Stomach (tissue), 8 donors: ENCODE measurements at regions not wholly inside any gene's neighbourhood (a gene's known extent, or its start where the extent isn't known, plus 50 kb on each side); places are given as distances from the start of the nearest gene placed in this dataset.
"Not testable (repeated sequence)": the region's sequence is repeated elsewhere in the genome, so short reads cannot be mapped to it uniquely, and the experiment has no call there.

Experiments
- DNase-seq, 2 donors: peaks; one replicate each; pipeline versions ENCODE4 v3.0.0 to v3.0.0-alpha.2; 2013 to 2019
- H3K27ac ChIP-seq, 5 donors: fragments of 200-600 bp in 4 of 5; sonication (generic) in 4 of 5; one replicate each; pipeline ENCODE4 v1.5.1; 2013 to 2019; ENCODE audit warnings: mild to moderate bottlenecking in 1 of 5, moderate library complexity in 1 of 5
- H3K27me3 ChIP-seq, 3 donors: fragments of 200-600 bp; sonication (generic); one replicate each; pipeline ENCODE4 v1.5.1; 2017 to 2019; ENCODE audit warnings: mixed run types in 1 of 3
- H3K36me3 ChIP-seq, 4 donors: fragments of 200-600 bp; sonication (generic); 1 replicate in 3 of 4; 2 replicates in 1 of 4; pipeline ENCODE4 v1.5.1; 2016 to 2019
- H3K4me1 ChIP-seq, 4 donors: fragments of 200-600 bp; sonication (generic); one replicate each; pipeline ENCODE4 v1.5.1; 2016 to 2019
- H3K4me3 ChIP-seq, 4 donors: fragments of 200-600 bp; sonication (generic) in 3 of 4; one replicate each; pipeline ENCODE4 v1.5.1; 2016 to 2019; ENCODE audit warnings: mild to moderate bottlenecking in 1 of 4
- H3K9me3 ChIP-seq, 4 donors: fragments of 200-600 bp; sonication (generic); one replicate each; pipeline ENCODE4 v1.5.1; 2016 to 2019
- CTCF ChIP-seq, 7 experiments: fragments of 450-650 bp in 4 of 7; fragments of 200-600 bp in 3 of 7; sonication (generic) in 3 of 7; IDR thresholded peaks; one replicate each; pipeline ENCODE4 v1.5.1; 2016 to 2019; ENCODE audit warnings: antibody characterized with exemption in 7 of 7, control low read depth in 2 of 7, mild to moderate bottlenecking in 1 of 7
- EP300 ChIP-seq: sonication (generic); formaldehyde crosslinking; IDR thresholded peaks from one replicate; pipeline ENCODE4 v1.6.1; 2017; ENCODE audit warnings: antibody characterized with exemption
- POLR2A ChIP-seq, 4 donors: fragments of 450-650 bp; IDR thresholded peaks; one replicate each; pipeline ENCODE4 v1.6.1; 2016; ENCODE audit warnings: antibody characterized with exemption in 4 of 4, control low read depth in 2 of 4, mild to moderate bottlenecking in 1 of 4, moderate library complexity in 1 of 4
- POLR2AphosphoS5 ChIP-seq, 3 donors: sonication (generic); formaldehyde crosslinking; IDR thresholded peaks; one replicate each; pipeline ENCODE4 v1.6.1; 2016; ENCODE audit warnings: antibody characterized with exemption in 3 of 3
- WGBS, 5 donors: extraction: QIAGEN DNeasy Blood & Tissue Kit in 3 of 5; methylation state at CpG; one replicate each; pipeline versions ENCODE4 v1.1.5 to v1.1.7; 2013 to 2018; 5-methylcytosine and 5-hydroxymethylcytosine counted together
- intact Hi-C: fragments of 100-400 bp; cut with DNase I; formaldehyde crosslinking; loops from one replicate; pipeline ENCODE4 v1.15.1; 2023; ENCODE audit warnings: low total_unique reads
- donor health status: healthy with polysubstance abuse.
- donor health status: Bipolar disorder and iron deficiency.
- donor health status: healthy.

- peak overlapping the region in 1 of 4 donors; percentile 17 for H3K4me3 ChIP-seq
- H3K36me3 ChIP-seq, result no peaks in the 10 kb centered on the region
- no peak for DNase-seq
- WGBS, 5 donors, result 81 to 89% (median 84%) methylated on average over 5 of the region's 5 CpGs
- H3K27me3 ChIP-seq, result no peaks in the 10 kb centered on the region
- intact Hi-C loops, result no loop called here
- no peak overlapping the region for H3K27ac ChIP-seq
- TF ChIP-seq CTCF (IDR thresholded peaks at IDR 0.05) (no peak), POLR2AphosphoS5 (IDR thresholded peaks at IDR 0.05) (no peak), POLR2A (IDR thresholded peaks at IDR 0.05) (no peak), EP300 (no peak)
- H3K9me3 ChIP-seq, result no peaks in the 10 kb centered on the region
- no peaks in the 10 kb centered on the region for H3K4me1 ChIP-seq
Measured at GRCh38 chr7:43058271-43059066, 54.0 kb upstream of the HECW1 start.

- DNase-seq, H3K27ac ChIP-seq, H3K27me3 ChIP-seq, H3K4me1 ChIP-seq, H3K9me3 ChIP-seq, intact Hi-C loops, H3K36me3 ChIP-seq: not testable (repeated sequence)
- peak overlapping the region in 1 of 4 donors; percentile 17 for H3K4me3 ChIP-seq
- WGBS, 5 donors, result 62 to 79% (median 68%) methylated on average over 16 to 31 of the region's 33 CpGs
Measured at GRCh38 chr7:43059067-43059600, 53.3 kb upstream of the HECW1 start.
